NCI-H2107 treated with DMSO at 0.1 percent for 48 hours (cell line): ENCODE measurements at regions not wholly inside any gene's neighbourhood (a gene's known extent, or its start where the extent isn't known, plus 50 kb on each side); places are given as distances from the start of the nearest gene placed in this dataset.

Experiments used
- DNase-seq: peaks from one replicate; lab custom pipeline; 2025; ENCODE audit not compliant: unreplicated experiment; lab: John Stamatoyannopoulos, UW

DNA sequence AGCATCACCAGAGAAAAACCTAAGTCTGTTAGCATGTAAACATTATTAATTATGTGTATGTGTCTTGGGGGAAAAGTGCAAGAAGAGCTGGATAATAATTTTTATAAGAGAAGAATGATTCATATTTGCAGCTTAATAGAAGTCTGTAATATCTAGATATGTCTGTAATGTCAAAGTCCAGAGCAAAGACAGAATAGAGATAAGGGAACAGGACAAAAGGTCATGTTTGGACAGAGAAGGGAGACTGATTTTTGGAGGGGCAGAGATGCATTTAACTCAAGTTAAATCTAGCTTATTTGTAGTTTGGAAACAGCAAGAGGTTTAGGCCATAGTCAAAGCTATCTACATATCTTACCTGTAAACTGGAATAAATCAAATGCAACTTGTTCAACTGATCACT is 61.2 kb downstream of the MAGED1 start:
- DNase-seq: no peak

DNA sequence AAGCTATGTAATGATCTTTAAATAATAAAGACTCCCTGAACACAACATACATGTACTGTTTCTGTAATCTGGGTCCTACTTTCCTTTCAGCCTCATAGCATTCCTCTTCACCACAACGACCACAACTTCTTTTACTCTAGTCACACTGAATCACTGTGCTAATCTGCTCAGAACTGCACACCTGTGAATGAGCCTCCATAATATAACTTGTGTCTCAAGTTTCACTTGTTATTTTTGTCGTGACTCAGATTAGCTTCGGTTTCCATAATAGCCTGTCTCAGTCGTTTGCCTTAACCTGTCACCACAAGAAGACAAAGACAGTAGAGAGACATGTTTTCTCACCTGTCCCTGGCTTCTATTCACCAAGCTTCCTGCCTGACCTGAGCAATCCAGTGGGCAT is 61.8 kb downstream of the MAGED1 start:
- DNase-seq: peak; percentile 64

DNA sequence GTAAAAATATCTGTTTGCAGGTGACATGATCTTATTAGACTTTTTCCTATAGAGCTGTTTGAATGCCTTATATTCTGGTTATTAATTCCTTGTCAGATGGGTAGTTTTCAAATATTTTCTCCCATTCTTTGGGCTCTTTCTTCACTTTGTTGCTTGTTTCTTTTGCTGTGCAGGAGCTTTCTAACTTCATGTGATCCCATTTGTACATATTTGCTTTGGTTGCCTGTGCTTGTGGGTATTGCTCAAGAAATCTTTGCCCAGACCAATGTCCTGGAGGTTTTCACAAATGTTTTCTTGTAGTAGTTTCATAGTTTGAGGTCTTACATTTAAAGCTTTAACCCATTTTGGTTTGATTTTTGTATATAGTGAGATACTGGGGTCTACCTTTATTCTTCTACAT is 63.0 kb downstream of the MAGED1 start:
- no peak for DNase-seq

DNA sequence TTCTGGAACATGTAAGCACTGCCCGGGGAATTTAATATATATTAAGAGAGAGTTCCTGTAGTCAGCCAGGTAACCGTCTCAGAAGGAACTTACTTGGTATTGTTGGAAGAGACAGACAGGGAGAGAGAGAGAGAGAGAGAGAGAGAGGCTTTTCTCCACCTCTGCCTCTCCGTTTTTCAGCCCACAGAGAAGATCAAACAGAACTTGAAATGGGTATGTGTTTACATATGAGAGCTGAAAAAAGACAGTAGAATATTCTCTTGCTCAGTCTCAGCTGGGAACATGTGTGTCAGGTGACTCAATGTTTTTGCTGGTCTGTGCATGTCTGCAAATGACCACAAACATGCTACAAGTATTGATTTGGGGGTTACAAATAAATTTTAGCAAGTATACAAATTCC is 81.9 kb downstream of the MAGED1 start:
- DNase-seq: no peak

DNA sequence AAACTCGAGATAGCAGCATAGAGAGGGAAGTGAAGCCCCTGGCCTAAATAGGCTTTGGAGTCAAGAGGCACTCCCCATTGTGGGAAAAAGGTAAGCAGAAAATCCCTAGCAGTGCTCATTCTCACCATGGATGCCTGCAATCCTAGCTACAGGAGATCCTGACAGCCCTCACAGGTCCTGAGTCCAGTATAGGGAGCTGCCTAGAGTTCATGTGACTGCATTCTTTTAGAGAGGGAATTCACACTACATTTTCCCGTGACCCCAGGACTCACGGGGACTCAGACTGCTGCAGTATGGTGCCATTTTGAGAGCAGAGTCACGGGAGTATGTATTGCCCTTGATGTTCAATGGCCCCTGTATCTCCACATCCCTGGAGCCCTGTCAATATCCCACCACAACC is 82.4 kb downstream of the MAGED1 start:
- DNase-seq: no peak

DNA sequence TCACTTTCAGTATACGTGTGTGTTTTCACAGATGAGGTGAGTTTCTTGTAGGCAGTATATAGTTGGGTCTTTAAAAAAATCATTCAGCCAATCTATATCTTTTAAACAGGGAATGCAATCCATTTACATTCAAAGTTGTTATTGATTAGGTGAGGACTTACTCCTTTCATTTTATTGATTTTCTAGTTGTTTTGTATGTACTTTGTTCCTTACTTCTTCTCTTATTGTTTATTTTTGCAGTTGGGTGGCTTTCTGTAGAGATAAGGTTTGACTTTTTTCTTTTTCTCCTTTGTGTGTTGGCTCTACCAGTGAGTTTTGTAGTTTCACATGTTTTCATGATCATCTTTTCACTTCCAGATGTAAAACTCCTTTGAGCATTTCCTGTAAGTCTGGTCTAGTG is 83.1 kb downstream of the MAGED1 start:
- DNase-seq: no peak
